ENCODE measurements at regions not wholly inside any gene's neighbourhood (a gene's known extent, or its start where the extent isn't known, plus 50 kb on each side); places are given as distances from the start of the nearest gene placed in this dataset.

DNA sequence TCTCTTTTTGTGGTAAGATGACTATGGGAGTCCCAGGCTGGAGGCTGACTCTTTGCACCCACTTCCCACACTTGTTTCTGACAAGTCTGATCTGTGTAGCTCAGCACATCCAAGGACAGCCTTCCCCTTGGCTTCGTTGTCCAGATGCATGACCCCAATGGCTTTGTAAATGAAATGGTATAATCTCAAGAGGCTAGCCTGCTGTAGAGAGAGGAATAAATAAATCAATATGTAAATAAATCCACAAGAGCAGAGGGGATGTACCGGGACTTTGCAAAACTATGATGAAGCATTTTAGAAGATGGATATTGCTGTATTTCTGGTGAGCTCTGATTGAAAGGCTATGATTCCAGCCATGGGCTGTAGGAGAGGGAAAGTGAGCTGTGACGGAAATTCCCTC, 79.9 kb upstream of the NEO1 start:
- H3K27ac Mint-ChIP-seq, result no peak overlapping the region

DNA sequence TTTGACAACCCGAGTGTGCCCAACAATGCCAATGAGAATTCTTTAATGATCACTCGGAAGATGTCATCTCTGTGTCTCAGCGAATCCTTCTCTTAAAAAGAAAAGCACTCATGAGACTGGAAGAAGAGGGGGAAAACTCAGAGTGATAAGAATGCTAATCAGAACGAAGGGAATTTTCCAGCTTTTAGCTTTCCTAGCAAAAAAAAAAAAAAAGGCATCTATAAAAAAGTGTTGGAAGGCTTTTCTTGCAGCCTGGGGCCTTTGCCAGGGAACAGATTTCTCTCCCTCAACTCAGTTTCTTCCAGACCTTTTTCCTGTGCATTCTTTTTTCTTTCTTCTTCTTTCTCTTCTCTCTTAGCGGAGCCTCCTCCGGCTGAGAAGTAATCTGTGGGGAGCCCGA, 80.5 kb upstream of the NEO1 start:
- Mint-ChIP-seq H3K4me1 (no peaks in the 10 kb centered on the region), H3K4me3 (no peak overlapping the region), H3K36me3 (no peaks in the 10 kb centered on the region), H3K27me3 (peaks cover 40% of the 10 kb centered on the region), H3K27ac (no peak overlapping the region), H3K9me3 (no peaks in the 10 kb centered on the region)
- DNase-seq, result no peak

More for the DNA sequence above, 79.9 kb upstream of the NEO1 start:
- Mint-ChIP-seq H3K9me3 (no peaks in the 10 kb centered on the region), H3K36me3 (no peaks in the 10 kb centered on the region), H3K4me3 (no peak overlapping the region), H3K27me3 (peaks cover 40% of the 10 kb centered on the region), H3K4me1 (no peaks in the 10 kb centered on the region)
- no peak for DNase-seq

DNA sequence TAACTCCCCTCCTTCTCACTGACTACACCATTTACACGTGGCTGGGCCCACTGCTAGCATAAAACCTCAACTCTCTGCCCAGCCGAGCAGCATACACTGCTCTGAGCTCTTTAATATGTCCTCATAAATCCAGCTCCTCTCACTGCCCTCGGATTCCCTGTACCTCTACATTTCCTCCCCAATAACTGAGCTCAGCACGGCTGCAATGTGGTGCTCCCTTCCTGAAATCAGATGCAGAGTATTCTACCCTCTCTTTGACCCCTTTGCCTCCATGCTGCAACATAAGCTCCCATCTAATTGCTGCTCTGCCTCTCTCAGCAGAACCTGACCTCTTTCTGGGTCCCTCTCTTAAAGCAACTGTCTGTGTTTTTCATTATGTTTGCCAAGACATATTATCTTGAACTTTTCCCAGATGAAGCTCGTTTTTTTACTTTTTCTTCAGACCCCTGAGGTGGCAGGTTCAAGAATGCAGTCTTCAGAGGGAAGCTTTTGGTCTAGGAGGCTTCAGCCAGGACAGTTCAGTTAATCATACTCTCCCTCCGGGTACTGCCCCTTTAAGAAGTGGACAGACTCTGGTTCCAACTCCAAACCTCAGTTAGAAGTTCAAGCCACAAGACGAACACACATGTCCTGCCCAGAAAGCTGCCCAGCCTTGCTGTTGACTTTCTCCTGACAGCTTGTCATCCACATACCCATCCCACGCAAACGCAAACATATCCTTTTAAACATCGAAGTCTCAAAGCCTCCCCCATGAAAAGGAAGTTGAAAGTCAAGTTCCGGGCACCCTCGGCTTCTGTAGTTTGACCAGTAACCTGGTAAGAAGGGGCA, 81.1 kb upstream of the NEO1 start:
- H3K27me3 Mint-ChIP-seq, result peaks cover 37% of the 10 kb centered on the region
- H3K4me3 Mint-ChIP-seq, result no peak overlapping the region
- H3K36me3 Mint-ChIP-seq, result no peaks in the 10 kb centered on the region
- H3K27ac Mint-ChIP-seq, result no peak overlapping the region
- no peaks in the 10 kb centered on the region for H3K4me1 Mint-ChIP-seq
- no peaks in the 10 kb centered on the region for H3K9me3 Mint-ChIP-seq
- DNase-seq, result no peak

DNA sequence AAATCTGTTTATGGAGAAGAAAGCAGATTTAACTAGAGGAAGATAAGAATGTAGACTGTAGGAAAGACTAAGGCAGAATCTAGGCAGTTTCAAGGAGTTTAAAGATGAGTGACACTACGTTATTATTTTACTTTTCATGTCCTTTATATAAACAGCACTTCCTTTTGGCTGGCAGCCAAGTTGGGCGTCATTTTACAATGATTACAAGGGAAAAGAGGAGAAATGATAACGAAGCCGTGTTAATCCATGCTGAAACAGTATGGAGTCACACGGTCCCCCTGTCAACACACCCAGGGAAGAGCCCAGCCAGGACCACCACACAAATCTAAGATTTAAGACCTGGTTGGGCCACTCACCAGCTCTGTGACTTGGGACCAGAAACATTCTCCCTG, 83.7 kb upstream of the NEO1 start:
- no peaks in the 10 kb centered on the region for H3K36me3 Mint-ChIP-seq
- no peaks in the 10 kb centered on the region for H3K9me3 Mint-ChIP-seq
- no peak overlapping the region for H3K4me3 Mint-ChIP-seq
- no peak for DNase-seq
- H3K4me1 Mint-ChIP-seq, result no peaks in the 10 kb centered on the region
- peaks cover 42% of the 10 kb centered on the region for H3K27me3 Mint-ChIP-seq
- H3K27ac Mint-ChIP-seq, result no peak overlapping the region

DNA sequence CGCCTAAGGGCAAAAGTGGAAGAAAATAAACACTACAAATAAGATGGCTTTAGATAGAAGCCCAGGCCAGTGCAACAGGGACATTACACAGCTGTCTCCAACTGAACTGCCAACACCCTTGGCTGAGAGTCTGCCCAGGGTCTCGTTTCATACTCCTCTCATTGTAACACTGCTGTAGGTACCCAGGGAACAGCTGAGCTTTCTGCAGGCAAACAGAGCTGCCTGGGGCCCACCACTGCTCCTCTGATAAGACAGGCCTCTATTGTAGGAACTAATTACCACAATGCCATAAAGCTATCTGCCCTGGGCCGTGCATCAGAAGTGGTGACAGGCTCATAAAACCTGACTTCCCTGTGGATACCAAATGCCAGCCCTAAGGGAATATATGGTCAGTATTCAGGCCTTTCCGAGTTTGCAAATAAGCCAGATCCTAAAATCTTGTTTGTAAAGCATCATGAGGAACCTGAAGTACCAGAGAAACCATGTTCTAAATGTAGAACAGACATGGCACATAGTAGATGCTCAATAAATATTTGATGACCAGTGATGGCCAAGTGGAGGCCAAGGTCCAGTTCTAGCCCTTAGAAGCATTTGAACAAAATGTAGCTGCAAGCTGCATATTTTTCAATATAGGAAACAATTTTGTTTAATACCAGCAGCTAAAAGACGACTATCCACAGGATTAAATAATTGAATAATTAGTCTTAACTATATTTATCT, 84.3 kb upstream of the NEO1 start:
- no peaks in the 10 kb centered on the region for H3K9me3 Mint-ChIP-seq
- peaks cover 38% of the 10 kb centered on the region for H3K27me3 Mint-ChIP-seq
- no peak for DNase-seq
- no peak overlapping the region for H3K4me3 Mint-ChIP-seq
- H3K36me3 Mint-ChIP-seq, result no peaks in the 10 kb centered on the region
- no peaks in the 10 kb centered on the region for H3K4me1 Mint-ChIP-seq
- no peak overlapping the region for H3K27ac Mint-ChIP-seq

DNA sequence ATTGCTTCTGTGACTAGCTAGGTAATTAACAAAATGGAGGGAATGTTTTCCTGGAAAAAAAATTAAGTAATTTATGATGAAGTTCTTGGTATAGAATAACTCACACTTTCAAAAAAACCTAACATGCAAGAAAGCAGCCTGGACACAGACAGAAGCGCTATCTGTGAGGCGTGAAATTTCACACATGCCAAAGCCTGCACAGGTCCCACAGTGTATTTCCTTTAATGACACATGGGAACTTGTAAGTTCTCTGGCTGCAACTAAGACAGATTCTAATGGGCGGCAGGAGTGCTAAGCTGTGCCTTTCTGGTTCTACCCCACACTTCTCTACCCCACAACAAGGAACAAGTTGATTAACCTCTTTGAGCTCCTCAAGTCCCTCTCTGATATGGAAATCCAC, 84.9 kb upstream of the NEO1 start:
- no peaks in the 10 kb centered on the region for H3K4me1 Mint-ChIP-seq
- no peak overlapping the region for H3K4me3 Mint-ChIP-seq
- H3K27me3 Mint-ChIP-seq, result peaks cover 37% of the 10 kb centered on the region

DNA sequence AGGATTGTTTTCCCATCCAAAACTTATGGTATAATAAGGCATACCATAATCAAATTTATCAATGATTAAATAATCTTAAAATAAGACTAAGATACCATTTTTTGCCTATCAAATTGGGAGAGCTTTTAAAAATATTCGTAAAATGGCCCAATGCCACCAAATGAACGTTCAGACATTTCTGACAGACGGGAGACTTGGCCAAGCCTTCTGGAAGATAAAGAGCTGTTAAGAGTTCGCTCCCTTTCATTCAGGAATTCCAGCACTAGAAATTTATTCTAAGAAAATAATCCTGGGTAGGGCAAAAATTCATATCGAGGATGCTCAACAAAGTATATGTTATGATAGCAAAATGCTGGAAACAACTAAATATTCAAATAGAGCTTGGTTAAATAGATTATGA, 85.6 kb upstream of the NEO1 start:
- H3K4me3 Mint-ChIP-seq, result no peak overlapping the region
- no peak for DNase-seq
- no peaks in the 10 kb centered on the region for H3K36me3 Mint-ChIP-seq
- H3K4me1 Mint-ChIP-seq, result no peaks in the 10 kb centered on the region
- peaks cover 37% of the 10 kb centered on the region for H3K27me3 Mint-ChIP-seq
- H3K9me3 Mint-ChIP-seq, result no peaks in the 10 kb centered on the region
- no peak overlapping the region for H3K27ac Mint-ChIP-seq

More for the DNA sequence above, 84.9 kb upstream of the NEO1 start:
- no peak for DNase-seq
- Mint-ChIP-seq H3K9me3 (no peaks in the 10 kb centered on the region), H3K27ac (no peak overlapping the region), H3K36me3 (no peaks in the 10 kb centered on the region)

DNA sequence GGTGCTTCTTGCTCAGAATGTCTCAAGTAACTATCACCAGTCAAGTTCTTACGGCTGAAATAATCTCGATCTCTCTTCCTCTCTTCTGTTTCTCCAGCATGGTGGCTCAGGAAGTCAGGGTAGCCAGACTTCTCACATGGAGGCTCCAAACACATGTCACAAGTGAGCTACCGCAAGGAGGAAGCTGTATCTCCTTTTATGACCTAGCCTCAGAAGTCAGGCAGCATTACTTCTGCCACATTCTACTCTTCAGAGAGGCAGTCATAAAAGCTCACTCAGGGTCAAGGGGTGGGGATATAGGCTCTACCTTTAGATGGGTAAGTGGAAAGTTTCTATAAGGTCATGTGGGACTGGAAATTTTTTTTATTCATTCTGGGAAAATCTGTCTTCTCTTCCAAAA, 86.6 kb upstream of the NEO1 start:
- H3K9me3 Mint-ChIP-seq, result no peaks in the 10 kb centered on the region
- no peak overlapping the region for H3K27ac Mint-ChIP-seq
- H3K27me3 Mint-ChIP-seq, result peaks cover 29% of the 10 kb centered on the region
- H3K36me3 Mint-ChIP-seq, result no peaks in the 10 kb centered on the region
- H3K4me3 Mint-ChIP-seq, result no peak overlapping the region
- no peak for DNase-seq
- no peaks in the 10 kb centered on the region for H3K4me1 Mint-ChIP-seq

DNA sequence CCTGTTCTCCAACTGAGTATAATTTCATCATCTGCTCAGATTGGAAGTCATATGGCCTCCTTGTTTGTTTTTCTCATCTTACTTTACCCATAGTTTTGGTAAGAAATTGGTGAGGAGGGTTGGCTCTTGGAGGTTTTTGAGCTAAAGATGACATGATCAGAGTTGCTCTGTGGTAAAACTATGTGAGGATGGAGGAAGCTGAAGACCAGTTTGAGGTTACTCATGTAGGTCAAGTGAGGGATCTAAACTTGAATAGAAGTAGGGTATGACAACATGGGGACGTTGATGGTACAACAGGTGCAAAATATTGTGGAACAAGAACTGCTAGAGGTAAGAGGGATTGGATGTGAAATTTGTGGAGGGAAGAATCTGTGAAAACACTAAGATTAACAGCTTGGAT, 87.7 kb upstream of the NEO1 start:
- Mint-ChIP-seq H3K27me3 (peaks cover 21% of the 10 kb centered on the region), H3K4me3 (no peak overlapping the region), H3K36me3 (no peaks in the 10 kb centered on the region), H3K4me1 (no peaks in the 10 kb centered on the region), H3K9me3 (no peaks in the 10 kb centered on the region), H3K27ac (no peak overlapping the region)
- no peak for DNase-seq

DNA sequence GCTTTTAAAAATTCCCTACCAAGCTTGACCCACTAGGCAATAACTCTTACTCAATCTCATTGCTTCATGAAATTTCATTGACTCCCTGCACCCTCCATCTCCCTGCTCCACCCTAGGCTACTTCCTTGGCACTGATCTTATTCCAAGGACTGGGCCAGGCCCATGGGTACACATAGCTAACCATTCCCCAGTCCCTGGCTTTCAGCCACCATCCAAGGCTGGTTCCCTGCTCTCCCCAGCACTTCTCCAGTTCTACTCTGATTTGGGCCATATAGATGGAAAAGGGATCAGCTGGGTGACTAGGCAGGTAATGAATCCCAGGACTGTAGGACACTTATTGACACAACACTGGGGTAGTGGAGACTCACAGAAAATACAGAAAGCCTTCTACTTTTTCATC, 88.1 kb upstream of the NEO1 start:
- Mint-ChIP-seq H3K36me3 (no peaks in the 10 kb centered on the region), H3K9me3 (no peaks in the 10 kb centered on the region), H3K4me1 (no peaks in the 10 kb centered on the region), H3K4me3 (no peak overlapping the region), H3K27me3 (peaks cover 21% of the 10 kb centered on the region), H3K27ac (no peak overlapping the region)
- no peak for DNase-seq

DNA sequence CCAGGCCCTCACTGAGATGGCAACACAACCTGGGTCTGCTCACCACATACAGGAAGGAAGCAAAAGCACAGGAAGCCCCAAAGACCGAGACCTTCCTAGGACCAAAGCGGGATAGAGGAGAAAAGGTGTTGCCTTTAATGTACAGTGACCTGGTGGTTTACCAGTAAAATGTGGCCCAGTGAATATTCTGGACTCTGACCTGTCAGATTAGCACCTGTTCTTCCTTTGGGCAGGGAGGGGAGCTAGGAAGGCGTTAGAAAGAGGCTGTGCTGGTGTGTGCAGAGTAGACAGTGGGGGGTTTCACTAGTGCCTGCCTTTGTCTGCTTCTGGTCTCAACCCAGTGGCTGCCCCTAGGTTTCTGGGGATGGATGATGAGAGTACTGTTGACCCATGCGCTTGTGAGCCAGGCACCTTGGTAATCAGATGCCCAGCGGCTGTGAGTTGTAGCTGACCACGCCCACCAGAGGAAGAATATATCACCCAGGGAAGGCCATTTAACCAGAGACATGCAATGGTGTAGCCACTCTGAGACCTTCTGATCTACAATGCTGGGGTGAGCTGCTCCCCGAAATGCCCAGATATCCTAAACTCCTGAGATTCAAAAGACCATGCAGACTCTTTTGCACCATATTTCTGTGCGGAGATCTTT, 90.1 kb upstream of the NEO1 start:
- Mint-ChIP-seq H3K4me1 (no peaks in the 10 kb centered on the region), H3K27ac (no peak overlapping the region), H3K9me3 (no peaks in the 10 kb centered on the region), H3K4me3 (no peak overlapping the region), H3K36me3 (no peaks in the 10 kb centered on the region), H3K27me3 (peaks cover 21% of the 10 kb centered on the region)
- DNase-seq, result no peak

DNA sequence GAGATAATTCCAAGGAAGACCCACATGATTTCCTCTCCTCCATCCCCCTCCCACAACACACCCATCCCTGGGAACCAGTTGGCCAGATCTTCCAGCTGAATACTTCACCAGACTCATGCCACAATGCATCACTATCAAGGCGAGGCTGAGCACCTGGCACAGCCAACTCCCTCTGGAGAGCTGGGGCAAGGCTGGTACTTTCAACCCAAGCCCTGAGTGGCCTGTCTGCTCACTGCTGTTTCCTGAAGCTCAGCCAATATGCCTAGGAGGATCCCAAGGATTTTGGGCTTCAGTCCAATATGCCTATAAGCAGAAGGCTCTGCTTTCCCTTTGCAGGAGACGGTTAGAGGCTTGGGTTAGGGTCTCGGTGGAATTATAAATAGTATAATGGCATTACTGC, 90.9 kb upstream of the NEO1 start:
- no peak overlapping the region for H3K4me3 Mint-ChIP-seq
- no peak for DNase-seq
- no peak overlapping the region for H3K27ac Mint-ChIP-seq
- no peaks in the 10 kb centered on the region for H3K9me3 Mint-ChIP-seq
- H3K27me3 Mint-ChIP-seq, result peaks cover 21% of the 10 kb centered on the region
- H3K4me1 Mint-ChIP-seq, result no peaks in the 10 kb centered on the region
- H3K36me3 Mint-ChIP-seq, result no peaks in the 10 kb centered on the region

DNA sequence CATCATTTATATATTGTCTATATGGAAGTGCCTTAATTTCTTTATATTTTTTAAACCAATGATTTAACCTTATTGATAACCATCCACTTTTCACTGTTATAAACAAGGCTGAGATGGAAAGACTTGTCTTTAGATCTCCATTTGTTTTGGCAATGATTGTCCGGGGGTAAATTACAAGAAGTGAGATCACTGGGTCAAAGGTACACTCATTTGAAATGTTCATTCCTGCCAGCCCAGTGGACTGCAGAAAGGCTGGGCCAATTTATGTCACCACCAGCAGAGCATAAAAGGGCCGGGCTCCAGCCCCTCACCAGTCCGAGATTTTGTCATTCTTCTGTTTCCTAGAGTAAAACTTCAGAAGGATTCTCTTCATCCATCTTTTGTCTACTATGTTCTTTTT, 93.6 kb upstream of the NEO1 start:
- no peak overlapping the region for H3K4me3 Mint-ChIP-seq
- H3K27me3 Mint-ChIP-seq, result peaks cover 7% of the 10 kb centered on the region
- H3K36me3 Mint-ChIP-seq, result no peaks in the 10 kb centered on the region

DNA sequence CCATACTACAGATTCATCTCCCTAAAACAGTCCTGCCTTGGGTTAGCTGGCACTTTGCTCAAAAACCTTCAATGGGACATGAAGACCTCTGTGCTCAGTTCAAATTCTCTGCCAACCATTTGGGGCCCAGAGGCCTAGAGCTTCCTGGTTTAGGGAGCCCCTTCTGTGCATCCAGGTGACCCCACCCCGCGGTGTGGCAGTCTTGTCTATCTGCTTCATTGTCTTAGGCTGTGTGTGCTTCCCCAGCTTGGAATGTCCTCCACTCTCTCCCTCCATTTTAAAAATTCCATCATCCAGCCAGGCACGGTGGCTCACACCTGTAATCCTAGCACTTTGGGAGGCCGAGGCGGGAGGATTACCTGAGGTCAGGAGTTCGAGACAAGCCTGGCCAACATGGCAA, 99.0 kb upstream of the NEO1 start:
- peaks cover 5% of the 10 kb centered on the region for H3K9me3 Mint-ChIP-seq
- H3K36me3 Mint-ChIP-seq, result no peaks in the 10 kb centered on the region
- H3K27ac Mint-ChIP-seq, result no peak overlapping the region
- H3K4me1 Mint-ChIP-seq, result peaks cover 2% of the 10 kb centered on the region
- no peaks in the 10 kb centered on the region for H3K27me3 Mint-ChIP-seq
- DNase-seq, result no peak
- H3K4me3 Mint-ChIP-seq, result no peak overlapping the region

More for the DNA sequence above, 93.6 kb upstream of the NEO1 start:
- H3K4me1 Mint-ChIP-seq, result no peaks in the 10 kb centered on the region
- H3K9me3 Mint-ChIP-seq, result no peaks in the 10 kb centered on the region
- no peak overlapping the region for H3K27ac Mint-ChIP-seq
- no peak for DNase-seq

DNA sequence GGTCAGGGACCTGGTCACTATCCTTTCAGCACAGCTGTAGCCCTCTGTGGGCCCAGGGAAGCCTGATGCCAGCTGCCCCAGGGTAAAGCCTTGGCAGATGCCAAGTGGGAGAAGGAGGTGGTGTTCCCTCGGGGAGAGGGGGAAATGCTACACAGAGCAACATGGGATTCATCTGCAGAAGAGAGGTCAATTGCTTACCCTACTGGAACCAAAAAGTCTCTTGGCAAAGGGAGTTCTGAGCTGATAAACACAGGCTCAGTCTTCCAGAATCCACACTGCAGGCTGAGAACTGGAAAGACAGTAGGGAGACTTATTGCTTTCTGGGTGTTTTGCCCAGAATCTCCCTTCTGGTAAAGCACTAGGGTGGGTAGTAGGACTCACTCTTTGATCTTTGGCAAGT, 100.1 kb upstream of the NEO1 start:
- no peaks in the 10 kb centered on the region for H3K27me3 Mint-ChIP-seq
- peaks cover 2% of the 10 kb centered on the region for H3K36me3 Mint-ChIP-seq
- H3K9me3 Mint-ChIP-seq, result peaks cover 14% of the 10 kb centered on the region
- peaks cover 2% of the 10 kb centered on the region for H3K4me1 Mint-ChIP-seq
- H3K4me3 Mint-ChIP-seq, result no peak overlapping the region
- DNase-seq, result no peak
- H3K27ac Mint-ChIP-seq, result no peak overlapping the region

Data from activated naive CD8-positive, alpha-beta T cell treated with anti-CD3 and anti-CD28 coated beads for 36 hours (primary cell).